HepG2 (cell line): ENCODE measurements at regions not wholly inside any gene's neighbourhood (a gene's known extent, or its start where the extent isn't known, plus 50 kb on each side); places are given as distances from the start of the nearest gene placed in this dataset.

Source experiments
- ESRRA ChIP-seq: sonication (generic); formaldehyde crosslinking; IDR thresholded peaks from 2 replicates; pipeline ENCODE4 v1.5.1; 2020; ENCODE audit warnings: mild to moderate bottlenecking, low read depth, missing genetic modification reagents
- KLF12 ChIP-seq: sonication (generic); formaldehyde crosslinking; IDR thresholded peaks from 2 replicates; pipeline ENCODE4 v1.4.0; 2020; ENCODE audit warnings: missing genetic modification reagents, borderline replicate concordance
- NFIC ChIP-seq: IDR thresholded peaks from 2 replicates; pipeline ENCODE4 v1.6.1; 2012; ENCODE audit warnings: mild to moderate bottlenecking, low read length, inconsistent platforms
- PRDM10 ChIP-seq: sonication (generic); formaldehyde crosslinking; IDR thresholded peaks from 2 replicates; pipeline ENCODE4 v1.4.0; 2020; ENCODE audit warnings: low read depth, missing genetic modification reagents
- SMC3 ChIP-seq: IDR thresholded peaks from 2 replicates; pipeline ENCODE4 v1.6.1; 2011; ENCODE audit warnings: low read length, improper control_type of control experiment
- SP5 ChIP-seq: IDR thresholded peaks from 2 replicates; pipeline ENCODE4 v1.6.1; 2016; ENCODE audit warnings: low read depth, borderline replicate concordance
- SRF ChIP-seq: IDR thresholded peaks from 2 replicates; pipeline ENCODE4 v1.6.1; 2011; ENCODE audit warnings: mild to moderate bottlenecking, low read depth, low read length, moderate library complexity
- STAG1 ChIP-seq: sonication (generic); formaldehyde crosslinking; IDR thresholded peaks from 2 replicates; pipeline ENCODE4 v1.4.0; 2020; ENCODE audit warnings: missing genetic modification reagents
- ZBTB4 ChIP-seq: sonication (generic); formaldehyde crosslinking; IDR thresholded peaks from 2 replicates; pipeline ENCODE4 v1.4.0; 2020; ENCODE audit warnings: missing genetic modification reagents, mild to moderate bottlenecking, borderline replicate concordance
- ZNF234 ChIP-seq: sonication (generic); formaldehyde crosslinking; conservative IDR thresholded peaks from 2 replicates; pipeline ENCODE4 v1.5.1; 2020; ENCODE audit warnings: mild to moderate bottlenecking, missing genetic modification reagents
- ZNF543 ChIP-seq: sonication (generic); formaldehyde crosslinking; IDR thresholded peaks from 2 replicates; pipeline ENCODE4 v1.4.0; 2020; ENCODE audit warnings: mild to moderate bottlenecking, missing genetic modification reagents
- ZNF720 ChIP-seq: sonication (generic); formaldehyde crosslinking; IDR thresholded peaks from 2 replicates; pipeline ENCODE4 v1.4.0; 2020; ENCODE audit warnings: missing genetic modification reagents
- ZSCAN22 ChIP-seq: sonication (generic); formaldehyde crosslinking; IDR thresholded peaks from 2 replicates; pipeline ENCODE4 v1.4.0; 2020; ENCODE audit warnings: mild to moderate bottlenecking, missing genetic modification reagents
- TF ChIP-seq, protein P1 (sequence below): sonication (generic); formaldehyde crosslinking; IDR thresholded peaks from 2 replicates; pipeline ENCODE4 v1.4.0; 2020; ENCODE audit warnings: missing genetic modification reagents; ENCODE audit errors: not compliant biosample characterization
- TF ChIP-seq, protein P2 (sequence below): sonication (generic); formaldehyde crosslinking; IDR thresholded peaks from 2 replicates; pipeline ENCODE4 v1.5.0; 2020; ENCODE audit warnings: missing genetic modification reagents
- TF ChIP-seq, protein P3 (sequence below): sonication (generic); formaldehyde crosslinking; IDR thresholded peaks from 2 replicates; pipeline ENCODE4 v1.5.0; 2020; ENCODE audit warnings: missing genetic modification reagents, mild to moderate bottlenecking, borderline replicate concordance
- TF ChIP-seq, protein P4 (sequence below): sonication (generic); formaldehyde crosslinking; IDR thresholded peaks from 2 replicates; pipeline ENCODE4 v1.4.0; 2020; ENCODE audit warnings: low read depth, mild to moderate bottlenecking, missing genetic modification reagents
- TF ChIP-seq, protein P5 (sequence below): sonication (generic); formaldehyde crosslinking; IDR thresholded peaks from 2 replicates; pipeline ENCODE4 v1.4.0; 2020; ENCODE audit warnings: mild to moderate bottlenecking, missing genetic modification reagents

DNA sequence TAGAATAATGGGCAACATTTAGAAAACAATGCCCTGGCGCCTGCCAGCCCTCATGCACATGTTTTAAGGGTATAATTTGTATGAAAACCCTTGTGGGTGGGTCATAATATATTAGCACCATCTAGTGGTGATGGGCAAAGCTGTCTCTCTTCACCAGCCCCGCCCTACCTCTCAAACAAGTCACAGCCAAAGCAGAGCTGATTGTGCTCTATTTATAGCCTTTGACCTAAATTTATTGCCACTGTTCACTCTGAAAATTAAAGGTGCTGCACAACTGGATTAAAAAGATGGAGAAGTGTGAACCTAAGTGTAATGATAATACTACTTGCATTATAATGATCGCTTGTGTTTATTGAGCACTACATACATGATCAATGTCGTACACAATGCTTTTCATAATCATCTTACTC lies 131.9 kb upstream of the ANKH start (continued):
- TF ChIP-seq, protein P1, sequence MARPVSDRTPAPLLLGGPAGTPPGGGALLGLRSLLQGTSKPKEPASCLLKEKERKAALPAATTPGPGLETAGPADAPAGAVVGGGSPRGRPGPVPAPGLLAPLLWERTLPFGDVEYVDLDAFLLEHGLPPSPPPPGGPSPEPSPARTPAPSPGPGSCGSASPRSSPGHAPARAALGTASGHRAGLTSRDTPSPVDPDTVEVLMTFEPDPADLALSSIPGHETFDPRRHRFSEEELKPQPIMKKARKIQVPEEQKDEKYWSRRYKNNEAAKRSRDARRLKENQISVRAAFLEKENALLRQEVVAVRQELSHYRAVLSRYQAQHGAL (CRISPR knock-in tag), result no peak
- TF ChIP-seq SP5 (CRISPR knock-in tag), result no peak
- TF ChIP-seq ZNF543 (CRISPR knock-in tag), result no peak
- no peak for TF ChIP-seq ZBTB4 (CRISPR knock-in tag)
- TF ChIP-seq KLF12, result no peak
- TF ChIP-seq STAG1, result peak; percentile 92
- TF ChIP-seq SRF, result no peak
- TF ChIP-seq, protein P2, sequence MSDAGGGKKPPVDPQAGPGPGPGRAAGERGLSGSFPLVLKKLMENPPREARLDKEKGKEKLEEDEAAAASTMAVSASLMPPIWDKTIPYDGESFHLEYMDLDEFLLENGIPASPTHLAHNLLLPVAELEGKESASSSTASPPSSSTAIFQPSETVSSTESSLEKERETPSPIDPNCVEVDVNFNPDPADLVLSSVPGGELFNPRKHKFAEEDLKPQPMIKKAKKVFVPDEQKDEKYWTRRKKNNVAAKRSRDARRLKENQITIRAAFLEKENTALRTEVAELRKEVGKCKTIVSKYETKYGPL (CRISPR knock-in tag), result no peak
- TF ChIP-seq, protein P3, sequence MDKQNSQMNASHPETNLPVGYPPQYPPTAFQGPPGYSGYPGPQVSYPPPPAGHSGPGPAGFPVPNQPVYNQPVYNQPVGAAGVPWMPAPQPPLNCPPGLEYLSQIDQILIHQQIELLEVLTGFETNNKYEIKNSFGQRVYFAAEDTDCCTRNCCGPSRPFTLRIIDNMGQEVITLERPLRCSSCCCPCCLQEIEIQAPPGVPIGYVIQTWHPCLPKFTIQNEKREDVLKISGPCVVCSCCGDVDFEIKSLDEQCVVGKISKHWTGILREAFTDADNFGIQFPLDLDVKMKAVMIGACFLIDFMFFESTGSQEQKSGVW, result no peak
- TF ChIP-seq ZSCAN22 (CRISPR knock-in tag), result no peak
- TF ChIP-seq PRDM10 (CRISPR knock-in tag), result no peak
- TF ChIP-seq, protein P4, sequence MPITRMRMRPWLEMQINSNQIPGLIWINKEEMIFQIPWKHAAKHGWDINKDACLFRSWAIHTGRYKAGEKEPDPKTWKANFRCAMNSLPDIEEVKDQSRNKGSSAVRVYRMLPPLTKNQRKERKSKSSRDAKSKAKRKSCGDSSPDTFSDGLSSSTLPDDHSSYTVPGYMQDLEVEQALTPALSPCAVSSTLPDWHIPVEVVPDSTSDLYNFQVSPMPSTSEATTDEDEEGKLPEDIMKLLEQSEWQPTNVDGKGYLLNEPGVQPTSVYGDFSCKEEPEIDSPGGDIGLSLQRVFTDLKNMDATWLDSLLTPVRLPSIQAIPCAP, result no peak
- peak; percentile 90 for TF ChIP-seq SMC3
- TF ChIP-seq ESRRA (CRISPR knock-in tag), result no peak
- TF ChIP-seq, protein P5, sequence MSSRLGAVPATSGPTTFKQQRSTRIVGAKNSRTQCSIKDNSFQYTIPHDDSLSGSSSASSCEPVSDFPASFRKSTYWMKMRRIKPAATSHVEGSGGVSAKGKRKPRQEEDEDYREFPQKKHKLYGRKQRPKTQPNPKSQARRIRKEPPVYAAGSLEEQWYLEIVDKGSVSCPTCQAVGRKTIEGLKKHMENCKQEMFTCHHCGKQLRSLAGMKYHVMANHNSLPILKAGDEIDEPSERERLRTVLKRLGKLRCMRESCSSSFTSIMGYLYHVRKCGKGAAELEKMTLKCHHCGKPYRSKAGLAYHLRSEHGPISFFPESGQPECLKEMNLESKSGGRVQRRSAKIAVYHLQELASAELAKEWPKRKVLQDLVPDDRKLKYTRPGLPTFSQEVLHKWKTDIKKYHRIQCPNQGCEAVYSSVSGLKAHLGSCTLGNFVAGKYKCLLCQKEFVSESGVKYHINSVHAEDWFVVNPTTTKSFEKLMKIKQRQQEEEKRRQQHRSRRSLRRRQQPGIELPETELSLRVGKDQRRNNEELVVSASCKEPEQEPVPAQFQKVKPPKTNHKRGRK (CRISPR knock-in tag), result no peak
- TF ChIP-seq ZNF234, result no peak
- TF ChIP-seq ZNF720 (CRISPR knock-in tag), result no peak
- no peak for TF ChIP-seq NFIC
